ENCODE measurements at regions not wholly inside any gene's neighbourhood (a gene's known extent, or its start where the extent isn't known, plus 50 kb on each side); places are given as distances from the start of the nearest gene placed in this dataset.

DNA sequence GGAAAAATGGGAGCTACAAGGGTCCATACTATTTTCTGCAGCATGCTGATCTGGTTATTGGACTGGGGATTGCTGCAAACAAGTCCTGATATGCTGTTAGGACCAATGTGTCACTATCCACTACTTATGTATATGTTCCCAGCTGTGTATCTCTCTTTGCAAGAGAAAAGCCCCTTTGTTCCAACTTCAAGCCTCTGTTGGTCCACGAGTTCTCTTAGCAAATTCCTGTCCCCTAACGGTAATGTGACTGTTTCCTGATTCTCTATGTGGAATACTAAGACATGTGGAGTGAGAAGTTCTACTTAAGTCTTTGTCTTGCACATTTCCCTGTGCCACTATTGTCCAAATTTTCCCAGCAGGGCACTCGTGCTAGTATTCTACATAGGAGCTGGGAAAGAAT is 557.7 kb downstream of the FSCB start:
- Histone ChIP-seq H3K4me3 (ENCODE audit: low read depth, low read length) (no peak overlapping the region), H3K27me3 (no peaks in the 10 kb centered on the region), H3K4me1 (no peaks in the 10 kb centered on the region), H3K36me3 (no peaks in the 10 kb centered on the region), H3K9me3 (no peaks in the 10 kb centered on the region)
- no peak for DNase-seq
- TF ChIP-seq, protein P1, sequence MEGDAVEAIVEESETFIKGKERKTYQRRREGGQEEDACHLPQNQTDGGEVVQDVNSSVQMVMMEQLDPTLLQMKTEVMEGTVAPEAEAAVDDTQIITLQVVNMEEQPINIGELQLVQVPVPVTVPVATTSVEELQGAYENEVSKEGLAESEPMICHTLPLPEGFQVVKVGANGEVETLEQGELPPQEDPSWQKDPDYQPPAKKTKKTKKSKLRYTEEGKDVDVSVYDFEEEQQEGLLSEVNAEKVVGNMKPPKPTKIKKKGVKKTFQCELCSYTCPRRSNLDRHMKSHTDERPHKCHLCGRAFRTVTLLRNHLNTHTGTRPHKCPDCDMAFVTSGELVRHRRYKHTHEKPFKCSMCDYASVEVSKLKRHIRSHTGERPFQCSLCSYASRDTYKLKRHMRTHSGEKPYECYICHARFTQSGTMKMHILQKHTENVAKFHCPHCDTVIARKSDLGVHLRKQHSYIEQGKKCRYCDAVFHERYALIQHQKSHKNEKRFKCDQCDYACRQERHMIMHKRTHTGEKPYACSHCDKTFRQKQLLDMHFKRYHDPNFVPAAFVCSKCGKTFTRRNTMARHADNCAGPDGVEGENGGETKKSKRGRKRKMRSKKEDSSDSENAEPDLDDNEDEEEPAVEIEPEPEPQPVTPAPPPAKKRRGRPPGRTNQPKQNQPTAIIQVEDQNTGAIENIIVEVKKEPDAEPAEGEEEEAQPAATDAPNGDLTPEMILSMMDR (IDR thresholded peaks at IDR 0.05; ENCODE audit: low read depth, low read length) = no peak

DNA sequence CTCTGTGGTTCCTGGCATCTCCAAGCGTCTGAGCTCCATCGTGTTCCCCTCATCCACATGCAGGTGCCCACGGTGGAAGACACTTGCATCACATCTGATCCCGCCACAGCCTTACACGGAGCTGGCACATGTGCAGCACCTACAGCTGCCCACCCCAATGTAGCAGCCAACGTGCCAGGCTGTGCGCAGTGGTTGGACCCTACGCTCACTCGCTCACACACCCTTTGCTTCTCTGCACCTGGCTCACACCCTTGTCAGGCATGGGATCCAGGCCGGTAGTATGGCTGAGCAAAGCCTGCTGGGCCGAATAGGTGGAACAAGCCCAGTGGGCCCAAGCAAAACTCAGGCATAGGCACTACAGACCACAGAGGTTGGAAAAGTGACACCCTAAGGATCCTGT is 567.2 kb downstream of the FSCB start:
- Histone ChIP-seq H3K4me3 (ENCODE audit: low read depth, low read length) (no peak overlapping the region), H3K27me3 (no peaks in the 10 kb centered on the region), H3K36me3 (no peaks in the 10 kb centered on the region), H3K9me3 (no peaks in the 10 kb centered on the region), H3K4me1 (no peaks in the 10 kb centered on the region)
- no peak for DNase-seq
- TF ChIP-seq, protein P1 (IDR thresholded peaks at IDR 0.05; ENCODE audit: low read depth, low read length) = no peak

DNA sequence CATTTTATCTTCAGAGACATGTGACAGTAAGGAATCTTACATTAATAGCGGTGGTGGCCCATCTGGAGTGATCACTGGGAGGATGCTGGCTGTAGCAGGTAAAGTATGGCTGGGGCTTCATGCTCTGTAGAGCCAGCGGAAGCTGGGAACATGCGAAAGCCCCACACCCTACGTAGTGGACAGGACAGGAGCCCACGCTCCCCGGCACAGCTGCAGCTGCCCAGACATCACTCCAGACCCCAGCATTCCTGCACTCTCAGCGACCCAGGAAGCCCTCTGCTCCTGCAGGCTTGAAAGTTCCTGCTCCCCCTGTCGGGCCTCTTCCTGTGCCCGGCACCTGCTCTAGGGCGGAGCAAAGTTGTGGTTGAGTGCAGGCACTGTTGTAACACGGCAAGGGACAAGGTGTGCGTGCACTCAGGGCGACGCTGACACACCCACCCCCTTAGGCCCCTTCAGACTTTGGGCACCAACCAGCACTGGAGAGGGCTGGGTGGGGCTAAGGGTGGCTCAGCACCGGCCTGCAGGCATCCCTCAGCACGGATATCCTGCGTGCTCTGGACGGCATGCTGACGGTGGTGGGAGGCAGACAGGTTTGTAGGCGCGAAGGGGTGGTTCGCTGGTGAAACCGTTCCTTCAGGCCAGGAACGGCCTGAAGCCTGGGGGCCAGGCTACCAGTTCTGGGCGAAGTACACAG is 568.3 kb downstream of the FSCB start:
- no peaks in the 10 kb centered on the region for H3K36me3 ChIP-seq
- H3K4me1 ChIP-seq = no peaks in the 10 kb centered on the region
- no peaks in the 10 kb centered on the region for H3K27me3 ChIP-seq
- H3K9me3 ChIP-seq = no peaks in the 10 kb centered on the region
- H3K4me3 ChIP-seq (ENCODE audit: low read depth, low read length) = no peak overlapping the region
- TF ChIP-seq, protein P1 (IDR thresholded peaks at IDR 0.05; ENCODE audit: low read depth, low read length) = no peak
- DNase-seq = no peak

DNA sequence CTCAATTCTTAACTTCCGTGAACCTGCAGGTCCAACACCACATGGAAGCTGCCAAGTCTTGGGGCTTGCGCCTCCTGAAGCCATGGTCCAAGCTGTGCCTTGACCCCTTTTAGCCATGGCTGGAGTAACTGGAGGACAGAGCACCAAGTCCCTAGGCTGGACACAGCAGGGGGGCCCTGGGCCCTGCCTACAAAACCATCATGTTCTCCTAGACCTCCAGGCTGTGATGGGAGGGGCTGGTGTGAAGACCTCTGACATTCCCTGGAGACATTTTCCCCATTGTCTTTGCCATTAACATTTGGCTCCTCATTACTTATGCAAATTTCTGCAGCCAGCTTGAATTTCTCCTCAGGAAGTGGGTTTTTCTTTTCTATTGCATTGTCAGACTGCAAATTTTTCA is 570.1 kb downstream of the FSCB start:
- TF ChIP-seq, protein P1 (IDR thresholded peaks at IDR 0.05; ENCODE audit: low read depth, low read length) = no peak
- no peaks in the 10 kb centered on the region for H3K36me3 ChIP-seq
- H3K27me3 ChIP-seq = no peaks in the 10 kb centered on the region

DNA sequence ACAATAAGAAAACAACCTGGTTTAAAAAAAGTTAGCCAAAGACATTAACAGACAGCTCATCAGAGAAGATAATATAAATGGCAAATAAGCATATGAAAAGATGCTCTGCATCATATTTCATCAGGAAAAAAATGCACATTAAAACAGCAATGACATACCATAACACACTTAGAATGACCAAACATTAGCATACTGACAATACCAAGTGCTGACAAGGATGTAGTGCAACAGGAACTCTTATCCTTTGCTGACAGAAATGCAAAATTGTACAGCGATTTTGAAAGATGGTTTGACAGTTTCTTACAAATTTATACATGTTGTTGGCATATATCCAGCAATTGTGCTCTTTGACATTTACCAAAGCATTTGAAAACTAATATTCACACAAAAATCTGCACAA is 573.0 kb downstream of the FSCB start:
- no peaks in the 10 kb centered on the region for H3K27me3 ChIP-seq
- TF ChIP-seq, protein P1 (IDR thresholded peaks at IDR 0.05; ENCODE audit: low read depth, low read length) = no peak
- DNase-seq = no peak
- no peak overlapping the region for H3K4me3 ChIP-seq (ENCODE audit: low read depth, low read length)
- no peaks in the 10 kb centered on the region for H3K4me1 ChIP-seq
- H3K36me3 ChIP-seq = no peaks in the 10 kb centered on the region
- no peaks in the 10 kb centered on the region for H3K9me3 ChIP-seq

More for the DNA sequence above, 570.1 kb downstream of the FSCB start:
- no peaks in the 10 kb centered on the region for H3K4me1 ChIP-seq
- no peak overlapping the region for H3K4me3 ChIP-seq (ENCODE audit: low read depth, low read length)
- no peaks in the 10 kb centered on the region for H3K9me3 ChIP-seq
- DNase-seq = no peak

DNA sequence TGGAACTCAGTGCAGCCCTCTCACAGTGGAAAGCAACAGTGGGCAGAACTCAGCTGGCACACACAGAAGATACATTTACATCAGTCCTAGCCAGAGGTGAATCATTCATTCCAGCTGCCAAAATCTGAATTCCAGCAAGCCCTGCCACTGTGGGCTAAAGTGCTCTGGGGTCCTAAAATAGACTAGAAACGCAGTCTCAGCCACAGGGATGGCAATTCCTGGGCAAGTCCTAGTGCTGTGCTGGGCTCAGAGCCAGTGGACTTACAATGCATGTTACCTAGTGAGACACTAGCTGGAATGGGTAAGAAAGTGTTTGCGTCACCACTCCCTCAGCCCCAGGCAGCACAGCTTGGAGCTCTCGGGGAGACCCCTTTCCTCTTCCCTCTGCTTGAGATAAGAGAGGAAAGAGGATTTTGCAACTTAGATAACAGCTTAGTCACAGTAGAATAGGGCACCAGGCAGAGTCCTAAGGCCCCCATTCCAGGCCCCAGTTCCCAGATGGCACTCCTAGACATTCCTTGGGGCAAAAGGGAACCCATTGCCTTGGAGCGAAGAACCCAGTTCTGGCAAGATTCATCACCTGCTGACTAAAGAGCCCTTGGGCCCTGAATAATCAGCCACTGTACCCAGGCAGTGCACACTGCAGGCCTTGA is 592.9 kb downstream of the FSCB start:
- Histone ChIP-seq H3K36me3 (no peaks in the 10 kb centered on the region), H3K9me3 (no peaks in the 10 kb centered on the region), H3K27me3 (no peaks in the 10 kb centered on the region), H3K4me1 (no peaks in the 10 kb centered on the region), H3K4me3 (ENCODE audit: low read depth, low read length) (no peak overlapping the region)
- DNase-seq = no peak
- TF ChIP-seq, protein P1 (IDR thresholded peaks at IDR 0.05; ENCODE audit: low read depth, low read length) = no peak

Measured in BE2C (cell line).